ENCODE measurements at regions not wholly inside any gene's neighbourhood (a gene's known extent, or its start where the extent isn't known, plus 50 kb on each side); places are given as distances from the start of the nearest gene placed in this dataset.
"Not testable (repeated sequence)": the region's sequence is repeated elsewhere in the genome, so short reads cannot be mapped to it uniquely, and the experiment has no call there.

DNA sequence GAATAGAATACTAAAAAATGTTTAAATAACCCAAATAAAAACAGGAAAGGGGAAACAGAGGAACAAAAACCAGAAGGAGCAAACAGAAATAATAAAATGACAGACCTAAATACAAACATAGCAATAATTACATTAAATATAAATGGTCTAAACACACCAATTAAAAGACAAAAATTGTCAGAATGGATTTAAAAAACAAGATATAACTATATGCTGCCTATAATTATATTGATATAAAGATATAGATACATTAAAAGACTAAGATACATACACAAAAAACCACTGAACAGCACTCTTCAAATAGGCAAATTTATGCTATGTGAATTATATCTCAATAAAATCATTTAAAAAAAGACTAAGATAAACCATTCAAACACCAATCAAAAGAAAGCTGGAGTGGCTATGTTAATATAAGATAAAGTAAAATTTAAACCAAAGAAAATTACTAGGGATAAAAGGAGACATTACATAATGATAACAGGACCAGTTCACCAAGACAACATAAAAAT is 168.9 kb downstream of the SMAD6 start:
- no peaks in the 10 kb centered on the region for H3K36me3 ChIP-seq
- no peak overlapping the region for H3K9ac ChIP-seq (ENCODE audit: low read depth in 2 of 2, low read length in 2 of 2)
- H3K4me3 ChIP-seq = no peak overlapping the region
- H3K27me3 ChIP-seq = no peaks in the 10 kb centered on the region
- no peak for DNase-seq
- no peak for TF ChIP-seq CTCF (IDR thresholded peaks at IDR 0.05)
- H3K9me3 ChIP-seq = no peaks in the 10 kb centered on the region
- H3K27ac ChIP-seq = no peak overlapping the region
- H3K4me1 ChIP-seq = no peaks in the 10 kb centered on the region
- intact Hi-C loops (cut with DNase I) = no loop called here

DNA sequence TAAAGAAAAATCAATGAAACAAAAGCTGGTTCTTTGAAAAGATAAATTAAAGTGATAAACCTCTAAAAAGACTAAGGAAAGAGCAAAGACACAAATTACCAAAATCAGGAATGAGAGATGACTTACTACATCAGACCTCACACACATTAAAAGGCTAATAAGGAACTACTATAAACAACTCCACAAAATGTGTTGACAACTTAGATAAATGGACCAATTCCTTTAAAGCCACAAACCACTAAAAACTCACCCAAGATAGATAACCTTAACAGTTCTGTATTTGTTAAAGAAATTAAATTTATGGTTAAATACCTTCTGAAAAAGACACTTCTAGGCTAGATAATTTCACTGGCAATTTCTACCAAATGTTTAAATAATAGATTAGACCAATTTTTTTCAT is 170.4 kb downstream of the SMAD6 start:
- H3K4me3 ChIP-seq = no peak overlapping the region
- H3K9me3 ChIP-seq = no peaks in the 10 kb centered on the region
- H3K27ac ChIP-seq = no peak overlapping the region
- intact Hi-C loops (cut with DNase I) = no loop called here
- H3K4me1 ChIP-seq = no peaks in the 10 kb centered on the region
- no peak for TF ChIP-seq CTCF (IDR thresholded peaks at IDR 0.05)
- no peaks in the 10 kb centered on the region for H3K27me3 ChIP-seq
- H3K36me3 ChIP-seq = no peaks in the 10 kb centered on the region
- DNase-seq = no peak
- no peak overlapping the region for H3K9ac ChIP-seq (ENCODE audit: low read depth in 2 of 2, low read length in 2 of 2)

DNA sequence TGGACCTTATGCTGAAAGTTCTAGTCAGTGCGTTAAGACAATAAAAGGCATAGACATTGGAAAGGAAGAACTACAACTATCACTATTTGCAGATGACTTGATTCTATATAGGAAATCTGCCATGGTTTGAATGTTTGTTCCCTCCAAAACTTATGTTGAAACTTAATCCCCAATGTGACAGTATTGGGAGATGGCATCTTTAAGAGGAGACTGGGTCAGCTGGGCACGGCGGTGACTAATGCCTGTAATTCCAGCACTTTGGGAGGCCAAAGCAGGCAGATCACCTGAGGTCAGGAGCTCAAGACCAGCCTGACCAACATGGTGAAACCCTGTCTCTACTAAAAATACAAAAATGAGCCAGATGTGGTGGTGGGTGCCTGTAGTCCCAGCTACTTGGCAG is 171.3 kb downstream of the SMAD6 start:
- H3K36me3 ChIP-seq; H3K4me3 ChIP-seq; H3K9me3 ChIP-seq; H3K9ac ChIP-seq (ENCODE audit: low read depth in 2 of 2, low read length in 2 of 2); H3K27ac ChIP-seq; intact Hi-C loops (cut with DNase I); H3K4me1 ChIP-seq; DNase-seq; H3K27me3 ChIP-seq: not testable (repeated sequence)

DNA sequence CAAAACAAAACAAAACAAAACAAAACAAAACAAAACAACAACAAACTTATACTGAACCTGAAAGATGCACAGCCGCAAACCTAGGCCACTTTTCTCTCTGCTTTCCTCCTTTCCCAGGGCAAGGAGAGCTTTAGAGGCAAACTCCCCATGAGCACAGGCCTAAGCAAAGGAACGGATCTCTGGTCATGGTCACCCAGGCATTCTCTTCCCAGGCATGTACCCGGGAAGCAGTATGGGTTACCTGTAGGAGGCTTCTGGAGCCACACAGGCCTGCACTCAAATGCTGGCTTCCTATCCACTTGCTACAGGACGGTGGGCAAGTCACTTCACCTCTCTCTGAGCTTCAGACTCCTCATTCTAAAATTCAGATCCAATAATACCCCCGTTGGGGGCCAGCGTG is 171.8 kb downstream of the SMAD6 start:
- no peak overlapping the region for H3K9ac ChIP-seq (ENCODE audit: low read depth in 2 of 2, low read length in 2 of 2)
- no peak overlapping the region for H3K4me3 ChIP-seq
- intact Hi-C loops (cut with DNase I) = no loop called here
- H3K36me3 ChIP-seq = no peaks in the 10 kb centered on the region
- H3K4me1 ChIP-seq = no peaks in the 10 kb centered on the region
- no peak overlapping the region for H3K27ac ChIP-seq
- no peak for TF ChIP-seq CTCF (IDR thresholded peaks at IDR 0.05)
- no peaks in the 10 kb centered on the region for H3K9me3 ChIP-seq
- no peaks in the 10 kb centered on the region for H3K27me3 ChIP-seq
- DNase-seq = peak; percentile 12

- Histone ChIP-seq H3K36me3 (no peaks in the 10 kb centered on the region), H3K27ac (no peak overlapping the region), H3K27me3 (no peaks in the 10 kb centered on the region), H3K4me1 (no peaks in the 10 kb centered on the region), H3K4me3 (no peak overlapping the region), H3K9me3 (no peaks in the 10 kb centered on the region), H3K9ac (ENCODE audit: low read depth in 2 of 2, low read length in 2 of 2) (no peak overlapping the region)
- TF ChIP-seq CTCF (IDR thresholded peaks at IDR 0.05) = no peak
- intact Hi-C loops (cut with DNase I) = no loop called here
- DNase-seq = peak; percentile 11
Observed at GRCh38 chr15:66875588-66876420, 173.8 kb downstream of the SMAD6 start.

DNA sequence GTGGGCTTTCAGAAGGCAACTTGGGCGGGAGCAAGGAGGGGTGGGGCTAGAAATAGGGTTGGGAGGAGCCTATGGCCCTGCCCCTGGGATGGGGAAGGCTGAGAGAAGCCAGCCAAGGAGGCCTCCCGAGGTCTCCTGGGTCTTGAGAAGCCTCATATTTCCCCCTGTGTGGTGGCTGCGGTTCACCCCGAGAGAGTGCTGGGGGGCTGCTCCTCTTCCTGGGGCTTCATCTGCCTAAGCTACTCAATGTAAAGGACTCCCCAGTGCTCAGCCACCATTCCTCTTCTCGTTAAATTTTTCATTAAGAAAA is 174.3 kb downstream of the SMAD6 start:
- no peak for TF ChIP-seq CTCF (IDR thresholded peaks at IDR 0.05)
- Histone ChIP-seq H3K36me3 (no peaks in the 10 kb centered on the region), H3K9me3 (no peaks in the 10 kb centered on the region), H3K27ac (no peak overlapping the region), H3K27me3 (no peaks in the 10 kb centered on the region), H3K9ac (ENCODE audit: low read depth in 2 of 2, low read length in 2 of 2) (no peak overlapping the region), H3K4me3 (no peak overlapping the region), H3K4me1 (no peaks in the 10 kb centered on the region)
- peak; percentile 15 for DNase-seq
- intact Hi-C loops (cut with DNase I) = no loop called here
